H1 (cell line): ENCODE measurements at regions not wholly inside any gene's neighbourhood (a gene's known extent, or its start where the extent isn't known, plus 50 kb on each side); places are given as distances from the start of the nearest gene placed in this dataset.

Source experiments
- ASH2L ChIP-seq: fragments of 200-600, 300-600 bp; sonication (generic); IDR thresholded peaks from one replicate; pipeline ENCODE4 v1.7.1; 2017; ENCODE audit warnings: low read length
- BACH1 ChIP-seq: IDR thresholded peaks from 2 replicates; pipeline ENCODE4 v1.6.1; 2012; ENCODE audit warnings: low read length, improper control_type of control experiment
- BRCA1 ChIP-seq: IDR thresholded peaks from 2 replicates; pipeline ENCODE4 v1.6.1; 2012; ENCODE audit warnings: low read depth, low read length, improper control_type of control experiment
- CBX8 ChIP-seq: fragments of 300-800, 300-1000 bp; sonication (generic); IDR thresholded peaks from 2 replicates; pipeline ENCODE4 v1.7.1; 2016; ENCODE audit warnings: low read depth, low read length, borderline replicate concordance
- CTBP2 ChIP-seq: IDR thresholded peaks from 2 replicates; pipeline ENCODE4 v1.7.0; 2011; ENCODE audit warnings: borderline replicate concordance, mild to moderate bottlenecking, moderate library complexity, mixed read lengths, low read length; ENCODE audit not compliant: insufficient read depth, insufficient read length
- EZH2 ChIP-seq: fragments of 200-600 bp; sonication (generic); IDR thresholded peaks from 2 replicates; pipeline ENCODE4 v1.7.1; 2012; ENCODE audit warnings: low read depth, mild to moderate bottlenecking, moderate library complexity, low read length, inconsistent platforms; ENCODE audit not compliant: severe bottlenecking
- GABPA ChIP-seq: IDR thresholded peaks from 2 replicates; pipeline ENCODE4 v1.6.1; 2011; ENCODE audit warnings: mild to moderate bottlenecking, low read length, moderate library complexity, borderline replicate concordance; ENCODE audit not compliant: insufficient read depth
- GTF2F1 ChIP-seq: IDR thresholded peaks from 2 replicates; pipeline ENCODE4 v1.6.1; 2012; ENCODE audit warnings: low read depth, low read length, improper control_type of control experiment, borderline replicate concordance
- HDAC2 ChIP-seq, 2 experiments: fragments of 300-600 bp in 1 of 2; sonication (generic) in 1 of 2; IDR thresholded peaks; 2 replicates each; pipeline ENCODE4 v1.6.1; 2011 to 2012; ENCODE audit warnings: low read depth in 2 of 2, low read length in 2 of 2, mild to moderate bottlenecking in 2 of 2, moderate library complexity in 2 of 2, borderline replicate concordance in 1 of 2, inconsistent platforms in 1 of 2
- NRF1 ChIP-seq: IDR thresholded peaks from 2 replicates; pipeline ENCODE4 v1.6.1; 2011; ENCODE audit warnings: mild to moderate bottlenecking, low read depth, low read length, improper control_type of control experiment
- POLR2A ChIP-seq, 2 experiments: IDR thresholded peaks; 1 replicate in 1 of 2; 2 replicates in 1 of 2; pipeline ENCODE4 v1.6.1; 2011; ENCODE audit warnings: low read depth in 2 of 2, low read length in 2 of 2, mild to moderate bottlenecking in 2 of 2; ENCODE audit errors: control extremely low read depth in 1 of 2
- POU5F1 ChIP-seq: IDR thresholded peaks from 2 replicates; pipeline ENCODE4 v1.6.1; 2011; ENCODE audit warnings: low read depth, mild to moderate bottlenecking, low read length, moderate library complexity
- RBBP5 ChIP-seq: IDR thresholded peaks from 2 replicates; pipeline ENCODE4 v1.7.1; 2012; ENCODE audit warnings: low read depth, mild to moderate bottlenecking, inconsistent platforms, low read length, moderate library complexity, borderline replicate concordance
- RXRA ChIP-seq: IDR thresholded peaks from 2 replicates; pipeline ENCODE4 v1.6.1; 2011; ENCODE audit warnings: low read depth, mild to moderate bottlenecking, low read length, moderate library complexity; ENCODE audit not compliant: insufficient read depth
- SAP30 ChIP-seq: fragments of 300-600 bp; sonication (generic); IDR thresholded peaks from 2 replicates; pipeline ENCODE4 v1.7.1; 2012; ENCODE audit warnings: low read length, moderate library complexity, mild to moderate bottlenecking, inconsistent platforms; ENCODE audit not compliant: insufficient read depth, insufficient replicate concordance
- TCF12 ChIP-seq: IDR thresholded peaks from 2 replicates; pipeline ENCODE4 v1.6.1; 2011; ENCODE audit warnings: low read depth, mild to moderate bottlenecking, low read length
- TEAD4 ChIP-seq: IDR thresholded peaks from 2 replicates; pipeline ENCODE4 v1.6.1; 2012; ENCODE audit warnings: low read depth, low read length, inconsistent platforms, mixed read lengths
- YY1 ChIP-seq: IDR thresholded peaks from 2 replicates; pipeline ENCODE4 v1.6.1; 2011; ENCODE audit warnings: low read depth, mild to moderate bottlenecking, low read length
- TF ChIP-seq, protein P1 (sequence below): IDR thresholded peaks from 2 replicates; pipeline ENCODE4 v1.6.1; 2012; ENCODE audit warnings: inconsistent platforms

DNA sequence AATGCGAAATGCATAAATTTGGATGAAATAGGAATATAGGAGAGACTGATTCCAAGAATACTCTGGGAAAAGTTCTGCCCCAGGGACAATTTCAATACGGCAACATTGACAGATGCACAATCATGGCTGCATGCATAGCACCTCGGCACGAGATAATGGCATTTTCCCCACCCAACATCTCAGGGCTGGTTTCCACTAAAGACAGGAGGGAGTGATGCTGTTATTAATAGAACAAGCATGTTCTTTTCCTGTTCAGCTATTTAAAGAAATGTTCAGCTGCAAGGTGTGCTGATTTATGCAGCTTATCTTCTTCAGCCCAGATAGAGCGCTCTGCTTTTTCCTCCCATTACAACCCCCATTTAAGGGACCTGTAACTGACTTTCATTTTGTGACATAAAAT, 740.2 kb downstream of the TLR4 start (continued):
- TF ChIP-seq NRF1 (no peak), TCF12 (no peak), POLR2A (IDR thresholded peaks at IDR 0.05; ENCODE audit: control extremely low read depth in 1 of 2, low read depth in 2 of 2, low read length in 2 of 2) (no peak), BRCA1 (no peak), RXRA (no peak), GABPA (no peak), CBX8 (no peak), HDAC2 (IDR thresholded peaks at IDR 0.05; ENCODE audit: borderline replicate concordance in 1 of 2, low read depth in 2 of 2, low read length in 2 of 2) (no peak), RBBP5 (no peak), GTF2F1 (no peak), TEAD4 (no peak), EZH2 (no peak), YY1 (no peak), CTBP2 (no peak), BACH1 (no peak), ASH2L (no peak), SAP30 (no peak), POU5F1 (no peak)
- TF ChIP-seq, protein P1, sequence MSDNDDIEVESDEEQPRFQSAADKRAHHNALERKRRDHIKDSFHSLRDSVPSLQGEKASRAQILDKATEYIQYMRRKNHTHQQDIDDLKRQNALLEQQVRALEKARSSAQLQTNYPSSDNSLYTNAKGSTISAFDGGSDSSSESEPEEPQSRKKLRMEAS, result no peak
